ENCODE measurements at regions not wholly inside any gene's neighbourhood (a gene's known extent, or its start where the extent isn't known, plus 50 kb on each side); places are given as distances from the start of the nearest gene placed in this dataset.
"Not testable (repeated sequence)": the region's sequence is repeated elsewhere in the genome, so short reads cannot be mapped to it uniquely, and the experiment has no call there.

GRCh38 chr4:180336494-180337090, 1906.6 kb upstream of the TENM3 start:
- no peak for FAIRE-seq

- FAIRE-seq = no peak
These were observed 1901.3 kb upstream of the TENM3 start for GRCh38 chr4:180341926-180342325.

GRCh38 chr4:180350901-180351300, 1892.3 kb upstream of the TENM3 start:
- FAIRE-seq = no peak

- no peak for FAIRE-seq
These were observed 1886.4 kb upstream of the TENM3 start for GRCh38 chr4:180356766-180357165.

GRCh38 chr4:180360113-180360512, 1883.1 kb upstream of the TENM3 start:
- FAIRE-seq = not testable (repeated sequence)

GRCh38 chr4:180363815-180364214, 1879.4 kb upstream of the TENM3 start:
- no peak for FAIRE-seq

- no peak for FAIRE-seq
These were observed 1870.5 kb upstream of the TENM3 start for GRCh38 chr4:180372691-180373090.

- FAIRE-seq = no peak
These were observed 1865.5 kb upstream of the TENM3 start for GRCh38 chr4:180377741-180378140.

- FAIRE-seq = no peak
These were observed 1862.5 kb upstream of the TENM3 start for GRCh38 chr4:180380733-180381132.

GRCh38 chr4:180391613-180392012, 1851.6 kb upstream of the TENM3 start:
- FAIRE-seq = no peak

GRCh38 chr4:180394312-180394711, 1848.9 kb upstream of the TENM3 start:
- FAIRE-seq = no peak

- FAIRE-seq = no peak
These were observed 1848.5 kb upstream of the TENM3 start for GRCh38 chr4:180394730-180395129.

- no peak for FAIRE-seq
These were observed 1844.6 kb upstream of the TENM3 start for GRCh38 chr4:180398564-180398963.

- FAIRE-seq = no peak
These were observed 1835.8 kb upstream of the TENM3 start for GRCh38 chr4:180407275-180407885.

GRCh38 chr4:180418819-180419531, 1824.2 kb upstream of the TENM3 start:
- no peak for FAIRE-seq

- no peak for FAIRE-seq
These were observed 1820.1 kb upstream of the TENM3 start for GRCh38 chr4:180422989-180423711.

- FAIRE-seq = no peak
These were observed 1819.5 kb upstream of the TENM3 start for GRCh38 chr4:180423712-180424057.

- no peak for FAIRE-seq
These were observed 1816.3 kb upstream of the TENM3 start for GRCh38 chr4:180426938-180427337.

- no peak for FAIRE-seq
These were observed 1812.9 kb upstream of the TENM3 start for GRCh38 chr4:180430283-180430682.

- no peak for FAIRE-seq
These were observed 1808.9 kb upstream of the TENM3 start for GRCh38 chr4:180434131-180434895.

GRCh38 chr4:180436361-180436760, 1806.8 kb upstream of the TENM3 start:
- no peak for FAIRE-seq

GRCh38 chr4:180437601-180438000, 1805.6 kb upstream of the TENM3 start:
- FAIRE-seq = no peak

- no peak for FAIRE-seq
These were observed 1794.9 kb upstream of the TENM3 start for GRCh38 chr4:180448306-180448705.
